Tibial nerve (tissue), 4 donors: ENCODE measurements at regions not wholly inside any gene's neighbourhood (a gene's known extent, or its start where the extent isn't known, plus 50 kb on each side); places are given as distances from the start of the nearest gene placed in this dataset.

Experiments used
- DNase-seq, 2 donors: peaks; one replicate each; pipeline ENCODE4 v3.0.0-alpha.2; 2019; ENCODE audit warnings: low spot score in 2 of 2
- H3K27ac ChIP-seq, 4 donors: fragments of 200-600 bp; sonication (generic) in 3 of 4; one replicate each; pipeline ENCODE4 v1.5.1; 2017 to 2019; ENCODE audit warnings: mild to moderate bottlenecking in 1 of 4
- H3K27me3 ChIP-seq, 2 donors: fragments of 200-600 bp; sonication (generic) in 1 of 2; one replicate each; pipeline versions ENCODE4 v1.5.1 to v1.6.0; 2017 to 2019
- H3K36me3 ChIP-seq, 3 donors: fragments of 200-600 bp; sonication (generic); one replicate each; pipeline ENCODE4 v1.5.1; 2018 to 2019
- H3K4me1 ChIP-seq, 4 donors: fragments of 200-600 bp; sonication (generic) in 3 of 4; one replicate each; pipeline ENCODE4 v1.5.1; 2017 to 2019
- H3K4me3 ChIP-seq, 4 donors: fragments of 200-600 bp; sonication (generic) in 3 of 4; one replicate each; pipeline ENCODE4 v1.5.1; 2017 to 2019; ENCODE audit warnings: mild to moderate bottlenecking in 1 of 4, moderate library complexity in 1 of 4
- H3K9me3 ChIP-seq, 4 donors: fragments of 200-600 bp; sonication (generic) in 3 of 4; one replicate each; pipeline ENCODE4 v1.5.1; 2017 to 2019
- EP300 ChIP-seq, 2 donors: sonication (generic); formaldehyde crosslinking; IDR thresholded peaks; one replicate each; pipeline ENCODE4 v1.6.1; 2017; ENCODE audit warnings: antibody characterized with exemption in 2 of 2, mild to moderate bottlenecking in 1 of 2
- POLR2A ChIP-seq, 2 donors: fragments of 450-650 bp; IDR thresholded peaks; one replicate each; pipeline ENCODE4 v1.6.1; 2017; ENCODE audit warnings: antibody characterized with exemption in 2 of 2, mild to moderate bottlenecking in 2 of 2, moderate library complexity in 2 of 2
- WGBS, 2 donors: methylation state at CpG; one replicate each; pipeline ENCODE4 v1.1.5; 2018; 5-methylcytosine and 5-hydroxymethylcytosine counted together
- TF ChIP-seq, protein P1 (sequence below), 5 experiments: fragments of 200-600 bp in 3 of 5; fragments of 450-650 bp in 2 of 5; sonication (generic) in 3 of 5; IDR thresholded peaks; one replicate each; pipeline ENCODE4 v1.5.1; 2016 to 2019; ENCODE audit warnings: antibody characterized with exemption in 5 of 5, mild to moderate bottlenecking in 3 of 5, moderate library complexity in 2 of 5

GRCh38 chr1:201605385-201606010, 66.6 kb downstream of the NAV1 start:
- Histone ChIP-seq H3K4me3 (no peak overlapping the region), H3K36me3 (no peaks in the 10 kb centered on the region), H3K4me1 (peaks cover 0 to 25% (median 0%) of the 10 kb centered on the region in 4 donors), H3K27me3 (no peaks in the 10 kb centered on the region), H3K27ac (no peak overlapping the region), H3K9me3 (no peaks in the 10 kb centered on the region)
- TF ChIP-seq POLR2A (IDR thresholded peaks at IDR 0.05) = no peak
- no peak for TF ChIP-seq EP300 (IDR thresholded peaks at IDR 0.05)
- TF ChIP-seq, protein P1, sequence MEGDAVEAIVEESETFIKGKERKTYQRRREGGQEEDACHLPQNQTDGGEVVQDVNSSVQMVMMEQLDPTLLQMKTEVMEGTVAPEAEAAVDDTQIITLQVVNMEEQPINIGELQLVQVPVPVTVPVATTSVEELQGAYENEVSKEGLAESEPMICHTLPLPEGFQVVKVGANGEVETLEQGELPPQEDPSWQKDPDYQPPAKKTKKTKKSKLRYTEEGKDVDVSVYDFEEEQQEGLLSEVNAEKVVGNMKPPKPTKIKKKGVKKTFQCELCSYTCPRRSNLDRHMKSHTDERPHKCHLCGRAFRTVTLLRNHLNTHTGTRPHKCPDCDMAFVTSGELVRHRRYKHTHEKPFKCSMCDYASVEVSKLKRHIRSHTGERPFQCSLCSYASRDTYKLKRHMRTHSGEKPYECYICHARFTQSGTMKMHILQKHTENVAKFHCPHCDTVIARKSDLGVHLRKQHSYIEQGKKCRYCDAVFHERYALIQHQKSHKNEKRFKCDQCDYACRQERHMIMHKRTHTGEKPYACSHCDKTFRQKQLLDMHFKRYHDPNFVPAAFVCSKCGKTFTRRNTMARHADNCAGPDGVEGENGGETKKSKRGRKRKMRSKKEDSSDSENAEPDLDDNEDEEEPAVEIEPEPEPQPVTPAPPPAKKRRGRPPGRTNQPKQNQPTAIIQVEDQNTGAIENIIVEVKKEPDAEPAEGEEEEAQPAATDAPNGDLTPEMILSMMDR (IDR thresholded peaks at IDR 0.05) = no peak
- 44 to 56% methylated on average over 3 of the region's 3 CpGs for WGBS, 2 donors
- no peak for DNase-seq

DNA sequence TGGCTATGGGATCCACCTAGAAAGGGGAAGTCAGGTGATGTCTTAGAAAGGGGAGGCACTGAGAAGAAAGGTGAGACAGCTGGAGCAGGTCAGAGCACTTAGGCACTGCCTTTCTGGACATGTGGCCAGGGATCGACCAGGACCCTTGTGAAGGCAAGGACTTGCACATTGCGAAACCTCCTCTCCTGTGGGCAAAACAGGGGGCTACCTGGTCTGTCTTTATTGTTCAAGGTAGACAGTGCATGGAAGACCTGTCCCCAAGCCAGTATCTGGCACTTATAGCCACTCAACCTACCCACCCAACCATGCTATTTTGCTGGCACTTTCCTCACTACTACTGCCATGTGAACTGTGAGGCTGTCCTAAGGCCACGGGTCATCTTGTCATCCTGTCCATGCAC, 67.2 kb downstream of the NAV1 start:
- Histone ChIP-seq H3K27ac (no peak overlapping the region), H3K4me3 (no peak overlapping the region), H3K4me1 (peaks cover 0 to 25% (median 0%) of the 10 kb centered on the region in 4 donors), H3K27me3 (no peaks in the 10 kb centered on the region), H3K9me3 (no peaks in the 10 kb centered on the region), H3K36me3 (no peaks in the 10 kb centered on the region)
- WGBS, 2 donors = 83 to 88% methylated on average over 3 of the region's 3 CpGs
- TF ChIP-seq POLR2A (IDR thresholded peaks at IDR 0.05) (no peak), EP300 (IDR thresholded peaks at IDR 0.05) (no peak)
- TF ChIP-seq, protein P1 (IDR thresholded peaks at IDR 0.05) = no peak
- no peak for DNase-seq

DNA sequence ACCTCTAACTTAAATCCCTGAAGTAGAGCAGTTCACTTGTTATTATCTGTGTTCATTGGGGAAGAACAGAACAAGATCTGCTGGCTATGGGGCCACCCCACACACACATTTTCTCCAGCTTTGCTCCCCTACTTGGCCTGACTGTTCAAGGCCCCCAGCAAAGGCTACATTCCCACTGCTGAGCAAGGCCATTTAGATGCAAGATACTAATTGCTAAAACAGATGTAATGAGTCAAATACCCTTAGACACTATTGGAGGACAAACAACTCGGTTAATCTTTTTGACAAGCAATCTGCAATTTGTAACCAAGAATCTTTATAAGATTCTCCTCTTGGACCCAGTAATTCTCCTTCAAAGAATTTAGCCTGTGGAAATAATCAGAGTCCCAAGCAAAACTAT, 67.7 kb downstream of the NAV1 start:
- H3K4me1 ChIP-seq = peaks cover 0 to 25% (median 0%) of the 10 kb centered on the region in 4 donors
- H3K36me3 ChIP-seq = no peaks in the 10 kb centered on the region
- H3K27ac ChIP-seq = no peak overlapping the region
- DNase-seq = no peak
- WGBS, 2 donors = 90 to 91% methylated on average over 1 of the region's 1 CpG
- H3K4me3 ChIP-seq = no peak overlapping the region
- no peaks in the 10 kb centered on the region for H3K27me3 ChIP-seq
- H3K9me3 ChIP-seq = no peaks in the 10 kb centered on the region
- TF ChIP-seq, protein P1 (IDR thresholded peaks at IDR 0.05) = no peak
- TF ChIP-seq EP300 (IDR thresholded peaks at IDR 0.05) (no peak), POLR2A (IDR thresholded peaks at IDR 0.05) (no peak)

GRCh38 chr1:201608635-201609395, 69.9 kb downstream of the NAV1 start:
- DNase-seq = no peak
- TF ChIP-seq, protein P1 (IDR thresholded peaks at IDR 0.05) = no peak
- no peak for TF ChIP-seq EP300 (IDR thresholded peaks at IDR 0.05)
- TF ChIP-seq POLR2A (IDR thresholded peaks at IDR 0.05) = no peak
- 55 to 66% methylated on average over 11 of the region's 11 CpGs for WGBS, 2 donors
- peaks cover 0 to 30% (median 0%) of the 10 kb centered on the region in 4 donors for H3K4me1 ChIP-seq
- H3K36me3 ChIP-seq = no peaks in the 10 kb centered on the region
- H3K27me3 ChIP-seq = no peaks in the 10 kb centered on the region
- H3K9me3 ChIP-seq = no peaks in the 10 kb centered on the region
- H3K4me3 ChIP-seq = no peak overlapping the region
- no peak overlapping the region for H3K27ac ChIP-seq

DNA sequence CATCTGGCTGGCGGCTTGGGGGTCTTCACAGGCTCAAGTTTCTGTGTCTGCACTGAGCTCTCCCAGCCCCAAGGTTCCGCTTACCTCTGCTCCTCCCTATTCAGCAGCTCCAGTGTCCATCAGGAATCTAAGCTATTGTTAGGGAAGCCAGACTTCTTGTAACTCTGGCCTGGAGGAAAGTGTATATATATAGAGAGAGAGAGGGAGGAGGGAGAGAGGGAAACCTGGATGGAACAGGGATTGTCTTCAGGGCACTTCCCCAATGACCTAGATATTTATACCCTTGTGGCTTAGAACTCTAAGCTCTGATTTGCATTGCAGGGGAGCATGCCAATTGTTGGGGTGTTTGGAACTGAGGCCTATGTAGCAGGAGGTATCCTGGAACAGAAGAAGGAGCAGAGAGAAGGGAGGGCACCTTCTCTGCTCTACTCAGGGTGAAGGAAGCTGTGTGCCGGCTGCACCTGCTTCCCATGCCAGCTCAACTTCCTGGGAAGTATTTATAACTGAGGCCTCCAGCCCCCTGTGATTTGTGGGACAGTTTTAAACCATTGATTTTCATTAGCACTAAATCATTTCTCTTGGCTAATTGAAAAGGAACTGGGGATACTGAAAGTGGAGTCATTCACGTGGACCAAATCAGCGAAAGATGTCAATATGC, 70.9 kb downstream of the NAV1 start:
- H3K4me1 ChIP-seq = peaks cover 0 to 37% (median 0%) of the 10 kb centered on the region in 4 donors
- TF ChIP-seq POLR2A (IDR thresholded peaks at IDR 0.05) (no peak), EP300 (IDR thresholded peaks at IDR 0.05) (no peak)
- TF ChIP-seq, protein P1 (IDR thresholded peaks at IDR 0.05) = no peak

More for the DNA sequence above, 70.9 kb downstream of the NAV1 start:
- Histone ChIP-seq H3K4me3 (no peak overlapping the region), H3K27me3 (no peaks in the 10 kb centered on the region), H3K27ac (no peak overlapping the region), H3K36me3 (no peaks in the 10 kb centered on the region), H3K9me3 (no peaks in the 10 kb centered on the region)
- 75 to 91% methylated on average over 5 of the region's 5 CpGs for WGBS, 2 donors
- DNase-seq = no peak
